ENCODE measurements at regions not wholly inside any gene's neighbourhood (a gene's known extent, or its start where the extent isn't known, plus 50 kb on each side); places are given as distances from the start of the nearest gene placed in this dataset.

- Mint-ChIP-seq H3K4me1 (ENCODE audit: unreplicated experiment) (peaks cover 15% of the 10 kb centered on the region), H3K27ac (ENCODE audit: unreplicated experiment) (peak overlapping the region; percentile 67)
Measured at GRCh38 chr5:74576941-74577456, 63.5 kb downstream of the ENC1 start.

GRCh38 chr5:74575741-74576538, 64.6 kb downstream of the ENC1 start:
- no peak for DNase-seq (ENCODE audit: low spot score)
- Mint-ChIP-seq H3K4me1 (ENCODE audit: unreplicated experiment) (peaks cover 15% of the 10 kb centered on the region), H3K27ac (ENCODE audit: unreplicated experiment) (no peak overlapping the region), H3K4me3 (ENCODE audit: unreplicated experiment) (no peak overlapping the region), H3K9me3 (ENCODE audit: unreplicated experiment) (no peaks in the 10 kb centered on the region), H3K27me3 (ENCODE audit: unreplicated experiment) (no peaks in the 10 kb centered on the region), H3K36me3 (ENCODE audit: low read depth, unreplicated experiment) (no peaks in the 10 kb centered on the region)
- TF ChIP-seq CTCF (IDR thresholded peaks at IDR 0.05; ENCODE audit: unreplicated experiment): no peak

More at GRCh38 chr5:74576941-74577456, 63.5 kb downstream of the ENC1 start:
- Mint-ChIP-seq H3K9me3 (ENCODE audit: unreplicated experiment) (no peaks in the 10 kb centered on the region), H3K27me3 (ENCODE audit: unreplicated experiment) (no peaks in the 10 kb centered on the region), H3K4me3 (ENCODE audit: unreplicated experiment) (no peak overlapping the region), H3K36me3 (ENCODE audit: low read depth, unreplicated experiment) (no peaks in the 10 kb centered on the region)
- DNase-seq (ENCODE audit: low spot score): no peak
- TF ChIP-seq CTCF (IDR thresholded peaks at IDR 0.05; ENCODE audit: unreplicated experiment): no peak

- no peaks in the 10 kb centered on the region for H3K4me1 Mint-ChIP-seq (ENCODE audit: unreplicated experiment)
- no peaks in the 10 kb centered on the region for H3K36me3 Mint-ChIP-seq (ENCODE audit: low read depth, unreplicated experiment)
- H3K4me3 Mint-ChIP-seq (ENCODE audit: unreplicated experiment): no peak overlapping the region
- no peaks in the 10 kb centered on the region for H3K9me3 Mint-ChIP-seq (ENCODE audit: unreplicated experiment)
- TF ChIP-seq CTCF (IDR thresholded peaks at IDR 0.05; ENCODE audit: unreplicated experiment): no peak
- no peak overlapping the region for H3K27ac Mint-ChIP-seq (ENCODE audit: unreplicated experiment)
- no peak for DNase-seq (ENCODE audit: low spot score)
- no peaks in the 10 kb centered on the region for H3K27me3 Mint-ChIP-seq (ENCODE audit: unreplicated experiment)
Measured at GRCh38 chr5:74570250-74570649, 70.3 kb downstream of the ENC1 start.

GRCh38 chr5:74567411-74567995, 73.0 kb downstream of the ENC1 start:
- Mint-ChIP-seq H3K4me3 (ENCODE audit: unreplicated experiment) (no peak overlapping the region), H3K27me3 (ENCODE audit: unreplicated experiment) (no peaks in the 10 kb centered on the region), H3K27ac (ENCODE audit: unreplicated experiment) (no peak overlapping the region), H3K9me3 (ENCODE audit: unreplicated experiment) (no peaks in the 10 kb centered on the region), H3K36me3 (ENCODE audit: low read depth, unreplicated experiment) (no peaks in the 10 kb centered on the region), H3K4me1 (ENCODE audit: unreplicated experiment) (no peaks in the 10 kb centered on the region)
- no peak for TF ChIP-seq CTCF (IDR thresholded peaks at IDR 0.05; ENCODE audit: unreplicated experiment)
- no peak for DNase-seq (ENCODE audit: low spot score)

- Mint-ChIP-seq H3K4me1 (ENCODE audit: unreplicated experiment) (peaks cover 10% of the 10 kb centered on the region), H3K36me3 (ENCODE audit: low read depth, unreplicated experiment) (no peaks in the 10 kb centered on the region), H3K27ac (ENCODE audit: unreplicated experiment) (no peak overlapping the region), H3K9me3 (ENCODE audit: unreplicated experiment) (no peaks in the 10 kb centered on the region), H3K4me3 (ENCODE audit: unreplicated experiment) (no peak overlapping the region), H3K27me3 (ENCODE audit: unreplicated experiment) (no peaks in the 10 kb centered on the region)
- no peak for TF ChIP-seq CTCF (IDR thresholded peaks at IDR 0.05; ENCODE audit: unreplicated experiment)
- no peak for DNase-seq (ENCODE audit: low spot score)
Measured at GRCh38 chr5:74562122-74562521, 78.4 kb downstream of the ENC1 start.

All from endothelial cell (in vitro differentiated cells).